Large intestine (tissue), 3 donors: ENCODE measurements at regions not wholly inside any gene's neighbourhood (a gene's known extent, or its start where the extent isn't known, plus 50 kb on each side); places are given as distances from the start of the nearest gene placed in this dataset.
"Not testable (repeated sequence)": the region's sequence is repeated elsewhere in the genome, so short reads cannot be mapped to it uniquely, and the experiment has no call there.

Source experiments
- DNase-seq, 2 donors: peaks; one replicate each; pipeline versions ENCODE4 v3.0.0 to v3.0.0-alpha.2; 2013
- H3K27ac ChIP-seq: one replicate; pipeline ENCODE4 v1.5.1; 2013; ENCODE audit warnings: low read length
- H3K27me3 ChIP-seq: 2 replicates; pipeline ENCODE4 v1.6.1; 2013; ENCODE audit warnings: low read length; ENCODE audit not compliant: control insufficient read depth, insufficient read depth
- H3K36me3 ChIP-seq: 2 replicates; pipeline ENCODE4 v1.6.1; 2013; ENCODE audit warnings: low read length; ENCODE audit not compliant: control insufficient read depth, insufficient read depth
- H3K4me1 ChIP-seq: one replicate; pipeline ENCODE4 v1.6.1; 2013; ENCODE audit warnings: low read length; ENCODE audit not compliant: control insufficient read depth, insufficient read depth
- H3K4me3 ChIP-seq: one replicate; pipeline ENCODE4 v1.5.1; 2013; ENCODE audit warnings: low read length
- H3K9me3 ChIP-seq: one replicate; pipeline ENCODE4 v1.6.1; 2013; ENCODE audit warnings: mild to moderate bottlenecking, low read depth, low read length, moderate library complexity; ENCODE audit not compliant: control insufficient read depth
- WGBS: methylation state at CpG from one replicate; pipeline ENCODE4 v1.1.5; 2013; ENCODE audit warnings: low lambda C conversion rate; ENCODE audit not compliant: insufficient coverage; 5-methylcytosine and 5-hydroxymethylcytosine counted together

- Histone ChIP-seq H3K4me3 (no peak overlapping the region), H3K27me3 (no peaks in the 10 kb centered on the region), H3K36me3 (no peaks in the 10 kb centered on the region), H3K9me3 (no peaks in the 10 kb centered on the region), H3K4me1 (no peaks in the 10 kb centered on the region), H3K27ac (no peak overlapping the region)
- WGBS: 80% methylated on average over 1 of the region's 2 CpGs
- no peak for DNase-seq
Observed at GRCh38 chr2:199040522-199040921, 417.2 kb downstream of the SATB2 start.

DNA sequence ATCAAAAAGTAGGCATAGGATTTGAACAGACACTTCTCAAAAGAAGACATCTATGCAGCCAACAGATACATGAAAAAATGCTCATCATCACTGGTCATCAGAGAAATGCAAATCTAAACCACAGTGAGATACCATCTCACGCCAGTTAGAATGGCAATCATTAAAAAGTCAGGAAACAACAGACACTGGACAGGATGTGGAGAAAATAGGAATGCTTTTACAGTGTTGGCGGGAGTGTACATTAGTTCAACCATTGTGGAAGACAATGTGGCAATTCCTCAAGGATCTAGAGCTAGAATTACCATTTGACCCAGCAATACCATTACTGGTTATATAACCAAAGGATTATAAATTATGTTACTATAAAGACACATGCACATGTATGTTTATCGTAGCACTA lies 424.0 kb downstream of the SATB2 start:
- not testable (repeated sequence) for DNase-seq, H3K9me3 ChIP-seq, H3K36me3 ChIP-seq, H3K4me3 ChIP-seq, H3K27me3 ChIP-seq, H3K4me1 ChIP-seq, H3K27ac ChIP-seq
- no CpG with 5 or more reads among the region's 3 CpGs for WGBS

GRCh38 chr2:199025146-199025545 lies 432.6 kb downstream of the SATB2 start:
- H3K9me3 ChIP-seq: no peaks in the 10 kb centered on the region
- H3K27me3 ChIP-seq: no peaks in the 10 kb centered on the region
- no peak overlapping the region for H3K4me3 ChIP-seq
- no peaks in the 10 kb centered on the region for H3K4me1 ChIP-seq
- no peak overlapping the region for H3K27ac ChIP-seq
- DNase-seq: no peak
- WGBS: 60% methylated on average over 1 of the region's 3 CpGs
- H3K36me3 ChIP-seq: no peaks in the 10 kb centered on the region

GRCh38 chr2:199024224-199024623 lies 433.5 kb downstream of the SATB2 start:
- no peaks in the 10 kb centered on the region for H3K9me3 ChIP-seq
- no peak for DNase-seq
- no peaks in the 10 kb centered on the region for H3K27me3 ChIP-seq
- H3K27ac ChIP-seq: no peak overlapping the region
- H3K4me1 ChIP-seq: no peaks in the 10 kb centered on the region
- no peaks in the 10 kb centered on the region for H3K36me3 ChIP-seq
- H3K4me3 ChIP-seq: no peak overlapping the region

DNA sequence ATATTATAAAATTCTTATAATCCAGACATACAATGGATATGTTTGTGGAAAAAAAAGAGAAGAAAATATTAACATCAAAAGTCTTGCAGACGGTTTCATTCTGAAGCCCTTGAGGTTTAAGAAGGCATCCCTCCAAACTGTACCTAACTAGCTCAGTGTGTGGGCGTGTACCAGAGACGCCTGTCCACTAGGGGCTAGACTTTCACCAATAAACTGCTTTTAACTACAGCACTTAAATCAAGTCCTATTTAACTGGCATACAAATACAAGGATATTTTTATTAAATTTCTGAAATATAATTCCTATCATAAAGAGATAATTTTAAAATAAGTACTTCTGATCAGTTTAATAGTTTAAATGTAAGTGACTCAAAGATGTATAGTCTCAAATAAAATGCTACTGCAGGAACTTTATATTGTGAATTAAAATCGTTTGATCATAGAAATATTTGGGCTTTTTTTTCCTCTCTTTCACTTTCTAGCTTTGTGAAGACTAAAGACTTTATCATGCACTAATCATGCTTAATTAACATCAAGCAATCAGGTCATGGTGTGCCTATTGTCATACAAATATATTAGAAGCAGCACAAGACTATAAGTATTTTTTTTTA lies 437.7 kb downstream of the SATB2 start:
- WGBS: 89% methylated on average over 1 of the region's 4 CpGs
- DNase-seq: no peak

GRCh38 chr2:199018826-199019225 lies 438.9 kb downstream of the SATB2 start:
- no peaks in the 10 kb centered on the region for H3K36me3 ChIP-seq
- no peaks in the 10 kb centered on the region for H3K27me3 ChIP-seq
- DNase-seq: no peak
- no CpG with 5 or more reads among the region's 1 CpG for WGBS
- H3K9me3 ChIP-seq: no peaks in the 10 kb centered on the region
- no peaks in the 10 kb centered on the region for H3K4me1 ChIP-seq
- H3K27ac ChIP-seq: no peak overlapping the region
- H3K4me3 ChIP-seq: no peak overlapping the region

More for the DNA sequence above, 437.7 kb downstream of the SATB2 start:
- H3K4me3 ChIP-seq: no peak overlapping the region
- no peaks in the 10 kb centered on the region for H3K36me3 ChIP-seq
- H3K27me3 ChIP-seq: no peaks in the 10 kb centered on the region
- no peaks in the 10 kb centered on the region for H3K4me1 ChIP-seq
- H3K9me3 ChIP-seq: no peaks in the 10 kb centered on the region
- H3K27ac ChIP-seq: no peak overlapping the region

GRCh38 chr2:199015072-199015471 lies 442.7 kb downstream of the SATB2 start:
- no peak overlapping the region for H3K27ac ChIP-seq
- H3K36me3 ChIP-seq: no peaks in the 10 kb centered on the region
- no peaks in the 10 kb centered on the region for H3K9me3 ChIP-seq
- no peak for DNase-seq
- no peaks in the 10 kb centered on the region for H3K27me3 ChIP-seq
- no peaks in the 10 kb centered on the region for H3K4me1 ChIP-seq
- H3K4me3 ChIP-seq: no peak overlapping the region

GRCh38 chr2:199014226-199014625 lies 443.5 kb downstream of the SATB2 start:
- Histone ChIP-seq H3K4me3 (no peak overlapping the region), H3K27ac (no peak overlapping the region), H3K9me3 (no peaks in the 10 kb centered on the region), H3K36me3 (no peaks in the 10 kb centered on the region), H3K27me3 (no peaks in the 10 kb centered on the region), H3K4me1 (no peaks in the 10 kb centered on the region)
- no peak for DNase-seq
- 50% methylated on average over 1 of the region's 3 CpGs for WGBS

DNA sequence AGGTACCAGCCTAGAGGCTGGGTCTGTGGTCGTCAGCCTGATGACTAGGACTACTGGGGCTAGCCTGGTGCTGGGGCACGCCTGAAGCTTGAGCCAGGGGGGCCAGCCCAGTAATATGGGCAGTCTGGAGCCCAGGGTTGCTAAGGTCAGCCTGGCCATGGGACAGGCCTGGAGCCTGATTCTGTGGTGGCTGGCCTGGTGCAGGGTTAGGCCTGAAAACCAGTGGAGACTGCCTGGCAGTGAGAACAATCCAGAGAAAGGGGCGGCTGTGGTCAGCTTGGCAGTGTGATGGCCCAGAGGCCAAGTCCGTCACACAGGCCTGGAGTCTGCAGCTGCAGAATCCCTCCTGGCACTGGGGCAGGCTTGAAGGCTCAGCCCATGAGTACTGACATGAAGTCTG lies 445.8 kb downstream of the SATB2 start:
- WGBS: no CpG with 5 or more reads among the region's 4 CpGs
- Histone ChIP-seq H3K9me3 (peaks cover under 1% of the 10 kb centered on the region), H3K4me1 (no peaks in the 10 kb centered on the region), H3K36me3 (no peaks in the 10 kb centered on the region), H3K4me3 (no peak overlapping the region), H3K27ac (no peak overlapping the region), H3K27me3 (no peaks in the 10 kb centered on the region)
- DNase-seq: no peak

DNA sequence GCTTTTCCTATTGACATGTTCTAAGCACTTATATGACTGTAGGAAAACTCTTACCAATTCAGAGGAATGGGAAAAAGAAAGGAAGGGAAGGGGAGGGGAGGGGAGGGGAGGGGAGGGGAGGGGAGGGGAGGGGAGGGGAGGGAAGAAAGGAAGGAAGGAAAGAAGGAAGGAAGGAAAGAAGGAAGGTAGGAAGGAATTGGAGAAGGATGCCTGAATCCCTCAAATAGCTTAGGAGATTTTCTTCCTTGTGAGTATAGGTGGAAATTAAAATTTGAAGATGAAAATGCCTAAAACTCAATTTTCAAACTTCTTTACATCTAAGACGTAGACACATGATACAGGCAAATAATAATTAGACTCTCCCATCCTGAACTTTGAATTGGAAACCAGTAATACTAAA lies 463.1 kb downstream of the SATB2 start:
- no peak for DNase-seq
- no peaks in the 10 kb centered on the region for H3K4me1 ChIP-seq
- no peaks in the 10 kb centered on the region for H3K27me3 ChIP-seq
- no peak overlapping the region for H3K4me3 ChIP-seq
- 80% methylated on average over 1 of the region's 1 CpG for WGBS
- H3K27ac ChIP-seq: no peak overlapping the region
- no peaks in the 10 kb centered on the region for H3K36me3 ChIP-seq
- H3K9me3 ChIP-seq: peaks cover 5% of the 10 kb centered on the region

- peaks cover 4% of the 10 kb centered on the region for H3K9me3 ChIP-seq
- DNase-seq: no peak
- 100% methylated on average over 1 of the region's 2 CpGs for WGBS
- H3K4me3 ChIP-seq: no peak overlapping the region
- no peaks in the 10 kb centered on the region for H3K27me3 ChIP-seq
- no peaks in the 10 kb centered on the region for H3K4me1 ChIP-seq
- H3K36me3 ChIP-seq: no peaks in the 10 kb centered on the region
- H3K27ac ChIP-seq: no peak overlapping the region
Observed at GRCh38 chr2:198991431-198991830, 466.3 kb downstream of the SATB2 start.
